CD1c-positive myeloid dendritic cell (primary cell): ENCODE measurements at regions not wholly inside any gene's neighbourhood (a gene's known extent, or its start where the extent isn't known, plus 50 kb on each side); places are given as distances from the start of the nearest gene placed in this dataset.
"Not testable (repeated sequence)": the region's sequence is repeated elsewhere in the genome, so short reads cannot be mapped to it uniquely, and the experiment has no call there.

Experiments
- DNase-seq: peaks from one replicate; pipeline ENCODE4 v3.0.0-alpha.2; 2016; ENCODE audit errors: extremely low spot score

DNA sequence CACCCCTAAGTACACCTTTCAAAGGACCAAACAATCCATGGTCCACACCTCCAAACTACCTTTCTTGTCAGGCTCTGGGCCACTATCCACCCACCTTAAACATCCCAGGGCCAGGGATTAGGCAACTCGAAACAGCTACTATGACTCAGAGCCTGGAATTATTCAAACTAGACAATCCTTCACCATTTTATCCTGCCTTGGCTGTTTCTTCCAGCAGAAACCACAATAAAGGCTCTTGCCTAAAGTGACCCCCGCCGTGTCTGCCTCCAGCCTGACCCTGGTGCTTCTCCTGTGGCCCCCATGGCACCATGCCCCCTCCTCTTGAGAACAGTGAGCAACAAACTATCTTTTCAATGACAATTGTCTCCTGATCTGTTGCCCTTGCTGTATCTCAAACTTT, 195.5 kb downstream of the EPM2A start:
- no peak for DNase-seq

DNA sequence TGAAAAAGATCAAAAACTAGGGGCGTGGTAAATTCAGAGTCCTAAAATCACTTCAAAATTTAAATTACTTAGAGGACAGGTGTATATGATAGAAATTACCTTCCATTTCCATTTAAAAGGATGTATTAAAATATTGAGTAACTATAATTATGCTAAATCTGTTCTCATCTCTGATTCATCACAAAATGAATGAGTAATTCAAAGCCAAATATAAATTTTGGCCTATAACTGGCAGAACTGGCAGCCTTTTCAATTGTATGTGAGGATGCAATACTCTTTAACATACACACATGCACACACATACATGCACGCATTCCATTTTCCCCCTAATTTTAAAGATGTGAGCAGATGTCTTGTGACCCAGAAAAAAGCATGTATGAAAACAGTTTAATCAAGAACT, 194.6 kb downstream of the EPM2A start:
- no peak for DNase-seq

DNA sequence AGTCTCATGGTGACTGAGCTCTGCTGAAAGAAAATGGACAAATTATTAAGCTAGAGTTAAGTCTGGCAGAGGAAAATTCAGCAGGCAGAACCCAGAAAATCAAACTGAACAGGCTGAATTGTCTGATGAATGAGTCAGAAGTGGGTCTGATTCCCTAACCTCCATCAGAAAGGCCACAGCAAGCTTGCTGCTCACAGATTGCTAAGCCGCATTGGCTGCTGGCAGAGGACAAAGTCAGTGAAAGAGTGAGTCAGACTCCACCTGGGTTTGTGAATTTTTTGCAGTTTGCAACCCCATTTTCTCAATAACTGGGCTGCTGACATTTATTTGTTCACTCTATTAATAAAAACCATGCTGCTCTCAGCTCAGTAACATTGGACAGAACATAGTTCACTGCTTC, 191.3 kb downstream of the EPM2A start:
- DNase-seq: no peak

DNA sequence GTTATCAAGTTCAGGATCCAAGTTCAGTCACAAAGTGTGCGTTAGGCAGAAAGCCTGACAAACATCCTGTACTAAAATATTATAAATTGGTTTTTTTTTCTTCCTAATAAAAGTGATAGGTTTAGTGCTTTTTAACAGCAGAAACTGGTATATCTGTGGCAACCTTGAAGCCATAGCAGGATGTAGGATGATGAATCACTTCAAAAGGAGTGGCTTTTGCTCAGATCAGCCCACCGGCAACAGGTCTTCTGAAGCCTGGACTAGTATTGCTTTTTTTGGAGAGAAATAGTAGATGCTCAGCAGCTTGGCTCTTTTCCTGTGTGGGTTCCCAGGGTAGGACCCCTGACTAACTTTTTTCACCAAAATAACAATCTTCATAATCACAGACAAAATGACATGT, 190.8 kb downstream of the EPM2A start:
- no peak for DNase-seq

GRCh38 chr6:145546265-145546664, 189.1 kb downstream of the EPM2A start:
- DNase-seq: no peak

DNA sequence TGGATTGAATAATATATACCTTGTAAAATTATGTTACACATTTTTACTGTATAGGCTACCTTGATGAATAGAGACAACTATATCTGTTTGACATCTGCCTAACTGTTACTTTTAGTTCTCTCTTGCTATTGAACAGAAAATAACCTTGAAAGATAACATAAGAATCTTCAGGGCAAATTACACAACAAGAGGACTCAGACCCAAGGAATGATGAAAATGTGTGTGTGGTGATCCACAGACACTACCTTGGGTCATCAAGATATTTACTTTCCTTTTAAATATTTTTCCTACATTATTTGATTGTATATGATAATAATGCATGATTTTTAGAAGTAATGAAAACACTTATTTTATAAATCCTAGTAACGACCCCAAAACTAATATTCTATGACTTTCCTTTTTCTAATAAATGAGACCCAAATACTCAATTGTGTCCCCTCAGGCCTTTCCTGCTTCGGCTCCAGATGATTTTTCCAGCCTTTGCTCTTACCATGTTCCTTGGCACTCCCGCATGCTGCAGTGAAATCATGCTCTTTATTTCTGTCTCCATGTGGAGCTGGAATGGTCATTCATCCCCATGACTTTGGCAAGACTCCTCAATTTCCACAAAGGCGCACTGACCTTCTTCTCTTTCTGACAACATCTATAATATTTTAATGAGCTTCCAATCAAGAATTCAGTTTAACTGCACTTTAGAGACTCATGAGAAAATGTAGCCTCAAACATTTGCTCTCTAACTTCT, 187.6 kb downstream of the EPM2A start:
- DNase-seq: no peak

DNA sequence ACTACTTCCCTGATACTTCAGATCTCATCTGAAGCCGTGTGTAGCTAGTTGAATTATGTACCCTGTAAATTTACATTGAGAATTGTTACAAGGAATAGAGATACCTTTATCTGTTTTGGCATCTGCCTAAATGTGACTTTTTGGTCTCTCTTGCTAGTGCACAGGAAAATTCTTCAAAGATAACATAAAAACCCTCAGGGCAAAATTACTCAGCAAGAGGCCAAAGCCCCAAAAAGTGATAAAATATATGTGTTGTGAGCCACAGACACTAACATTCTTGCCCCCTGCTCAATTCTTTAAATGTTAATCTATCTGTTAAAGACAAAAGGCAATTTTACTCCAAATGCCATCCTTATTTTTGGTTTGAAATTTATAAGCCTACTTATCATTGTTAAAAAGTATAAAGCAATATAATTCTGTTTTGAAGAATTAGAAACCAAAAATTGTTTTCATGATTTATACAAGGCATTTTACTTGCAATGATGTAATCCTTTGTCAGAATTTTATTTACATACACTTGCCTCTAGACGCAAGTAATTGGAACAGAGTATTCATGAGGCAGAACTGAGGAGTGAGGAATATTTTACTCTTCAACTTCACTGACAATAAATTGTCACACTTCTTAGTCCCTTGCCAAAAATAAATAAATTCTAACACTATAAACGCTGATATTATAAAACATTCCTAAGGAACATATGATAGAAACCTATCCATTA, 186.2 kb downstream of the EPM2A start:
- no peak for DNase-seq

DNA sequence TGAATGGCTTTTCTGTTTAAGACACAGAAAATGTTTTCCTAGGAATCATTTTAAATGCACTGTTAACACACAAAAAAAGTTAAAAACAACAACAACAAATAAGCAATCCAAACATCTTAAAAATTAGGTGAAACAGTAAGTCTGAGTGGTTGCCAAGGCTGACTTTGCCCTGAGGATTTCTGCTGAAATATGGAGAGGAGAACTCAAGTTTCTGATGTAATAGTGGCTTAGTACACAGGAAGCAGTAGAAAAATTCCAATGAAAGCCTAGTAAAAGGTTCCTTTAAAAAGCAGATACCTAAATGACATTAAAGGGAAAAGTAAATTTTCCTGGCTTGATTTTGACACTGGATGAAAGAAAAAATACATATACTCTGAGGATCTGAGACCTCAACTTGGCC, 184.2 kb downstream of the EPM2A start:
- DNase-seq: no peak

- DNase-seq: no peak
Measured at GRCh38 chr6:145555084-145555483, 180.2 kb downstream of the EPM2A start.

DNA sequence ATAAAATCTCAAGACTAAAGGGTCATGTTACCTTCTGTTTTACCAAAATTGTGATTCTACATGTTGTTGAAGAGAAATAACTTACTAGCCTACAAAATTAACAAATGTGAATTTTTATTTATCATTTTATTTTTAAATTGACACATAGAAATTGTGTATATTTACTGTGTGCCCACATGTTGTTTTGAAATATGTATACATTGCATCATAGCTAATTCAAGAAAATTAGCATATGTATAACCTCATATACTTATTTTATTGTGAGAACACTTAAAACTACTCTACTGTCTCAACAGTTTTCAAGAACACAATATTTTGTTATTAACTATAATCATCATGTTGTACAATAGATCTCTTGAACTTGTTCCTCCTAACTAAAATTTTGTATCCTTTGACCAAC, 177.8 kb downstream of the EPM2A start:
- no peak for DNase-seq

GRCh38 chr6:145559836-145560235, 175.5 kb downstream of the EPM2A start:
- no peak for DNase-seq

DNA sequence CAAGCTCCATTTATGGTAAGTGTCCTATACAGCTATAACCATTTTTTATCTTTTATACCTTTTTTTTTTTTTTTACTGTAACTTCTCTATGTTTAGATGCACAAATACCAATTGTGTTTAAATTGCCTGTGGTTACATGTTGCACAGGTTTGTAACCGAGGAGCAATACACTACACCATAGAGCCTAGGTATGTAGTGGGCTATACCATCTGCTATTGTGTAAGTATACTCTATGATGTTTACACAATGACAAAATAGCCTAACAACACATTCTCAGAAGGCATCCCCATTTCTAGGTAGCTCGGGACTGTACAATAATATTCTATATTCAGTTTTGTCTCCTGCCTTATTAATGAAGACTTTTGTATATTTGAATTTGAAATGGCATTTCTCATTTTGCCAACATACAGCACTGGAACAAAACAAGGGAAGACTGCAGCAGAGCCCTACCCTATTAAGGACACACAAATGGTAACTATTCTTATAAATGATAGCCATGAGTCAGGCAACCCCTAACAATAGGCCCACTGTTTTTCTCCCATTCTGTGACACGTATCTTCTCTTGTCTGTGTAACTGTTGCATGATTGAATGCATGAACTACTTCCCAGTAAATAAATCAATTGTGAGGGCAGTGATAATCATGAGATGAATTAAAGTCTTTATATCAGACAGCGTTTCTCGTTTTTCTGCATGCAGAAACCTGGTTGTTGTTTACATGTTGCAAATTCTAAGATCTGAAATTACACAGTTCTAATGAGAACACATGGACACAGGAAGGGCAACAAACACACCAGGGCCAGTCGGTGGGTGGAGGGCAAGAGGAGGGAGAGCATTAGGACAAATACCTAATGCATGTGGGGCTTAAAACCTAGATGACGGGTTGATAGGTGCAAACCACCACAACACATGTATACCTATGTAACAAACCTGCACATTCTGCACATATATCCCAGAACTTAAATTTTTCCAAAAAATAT, 173.9 kb downstream of the EPM2A start:
- DNase-seq: no peak

GRCh38 chr6:145562771-145563615, 172.3 kb downstream of the EPM2A start:
- no peak for DNase-seq

DNA sequence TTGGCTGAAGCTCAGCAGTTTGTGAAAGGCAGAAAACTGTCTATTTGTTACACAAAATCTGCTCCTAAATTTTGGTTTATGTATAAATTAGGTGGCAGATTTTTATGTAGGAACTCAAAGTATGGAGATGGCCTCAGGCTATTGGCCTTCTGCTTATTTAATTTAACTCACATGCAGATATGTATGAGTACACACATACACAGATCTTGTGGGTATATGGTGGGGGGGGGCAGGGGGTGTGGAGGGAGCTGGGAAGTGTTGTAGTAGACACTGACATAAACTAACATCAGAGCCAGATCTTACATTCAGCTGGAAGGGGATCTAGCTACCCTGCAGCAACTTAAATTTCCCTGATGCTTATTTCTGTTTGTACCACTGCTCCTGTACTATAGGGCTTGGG, 170.8 kb downstream of the EPM2A start:
- no peak for DNase-seq

GRCh38 chr6:145567684-145568252, 167.6 kb downstream of the EPM2A start:
- DNase-seq: no peak

- DNase-seq: no peak
Measured at GRCh38 chr6:145569140-145569539, 166.2 kb downstream of the EPM2A start.

DNA sequence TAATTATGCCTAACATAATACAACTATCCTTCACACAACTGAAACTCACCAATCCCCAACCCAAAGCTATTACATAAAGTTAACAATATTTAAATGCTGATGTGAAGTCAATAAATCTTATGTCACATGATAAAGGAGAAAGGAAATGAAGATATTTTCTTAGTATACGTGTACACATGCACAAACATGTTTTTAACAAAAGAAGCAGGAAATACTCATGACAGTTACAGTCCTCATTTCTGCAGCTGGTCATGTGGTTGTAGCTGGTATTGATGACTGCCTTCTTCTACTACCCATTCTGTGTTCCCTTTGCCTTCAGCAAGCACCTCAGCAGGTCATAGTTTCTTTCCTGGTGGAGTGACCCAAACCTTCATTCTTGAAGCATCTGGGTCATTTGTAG, 165.0 kb downstream of the EPM2A start:
- not testable (repeated sequence) for DNase-seq

DNA sequence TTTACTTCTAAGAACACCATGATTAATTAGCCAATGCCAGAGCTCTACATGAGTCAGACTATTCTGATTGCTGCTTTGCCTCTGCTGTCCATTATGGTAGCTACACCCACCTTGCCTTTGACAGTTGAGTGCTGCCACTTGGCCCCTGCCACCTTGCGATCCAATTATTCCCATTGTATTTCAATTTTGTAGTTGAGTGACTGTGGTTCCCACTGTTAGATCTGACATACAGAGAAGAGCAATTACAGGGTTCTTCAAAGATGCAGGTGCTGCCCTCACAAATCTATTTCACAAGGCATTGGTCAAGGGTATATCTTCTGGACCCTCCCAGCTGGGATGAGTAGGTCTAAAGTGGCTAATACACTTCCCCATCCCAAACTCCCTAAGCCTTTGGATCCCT, 161.1 kb downstream of the EPM2A start:
- DNase-seq: not testable (repeated sequence)
